ENCODE measurements at regions not wholly inside any gene's neighbourhood (a gene's known extent, or its start where the extent isn't known, plus 50 kb on each side); places are given as distances from the start of the nearest gene placed in this dataset.

DNA sequence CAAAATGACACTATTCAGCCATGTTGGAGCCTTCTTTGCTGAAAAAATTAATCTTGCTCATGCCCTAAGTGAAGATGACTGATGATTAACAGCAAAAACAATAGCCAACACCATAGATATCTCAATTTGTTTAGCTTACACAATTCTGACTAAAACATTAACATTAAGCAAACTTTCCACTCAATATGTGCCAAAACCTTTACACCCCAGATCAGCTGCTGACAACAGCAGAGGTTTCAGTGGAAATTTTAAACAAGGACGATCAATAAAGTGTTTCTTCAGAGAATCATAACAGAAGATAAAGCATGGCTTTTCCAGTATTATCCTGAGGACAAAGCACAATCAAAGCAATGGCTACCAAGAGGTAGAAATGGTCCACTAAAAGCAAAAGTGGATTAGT lies 254.4 kb upstream of the GRAMD2B start:
- Mint-ChIP-seq H3K36me3 (ENCODE audit: low read depth) (no peaks in the 10 kb centered on the region), H3K4me1 (ENCODE audit: low read depth) (no peaks in the 10 kb centered on the region), H3K27ac (no peak overlapping the region), H3K9me3 (peaks cover 32% of the 10 kb centered on the region), H3K4me3 (no peak overlapping the region), H3K27me3 (ENCODE audit: insufficient read depth) (no peaks in the 10 kb centered on the region)
- intact Hi-C loops (cut with micrococcal nuclease): no loop called here
- DNase-seq (ENCODE audit: low spot score): no peak

DNA sequence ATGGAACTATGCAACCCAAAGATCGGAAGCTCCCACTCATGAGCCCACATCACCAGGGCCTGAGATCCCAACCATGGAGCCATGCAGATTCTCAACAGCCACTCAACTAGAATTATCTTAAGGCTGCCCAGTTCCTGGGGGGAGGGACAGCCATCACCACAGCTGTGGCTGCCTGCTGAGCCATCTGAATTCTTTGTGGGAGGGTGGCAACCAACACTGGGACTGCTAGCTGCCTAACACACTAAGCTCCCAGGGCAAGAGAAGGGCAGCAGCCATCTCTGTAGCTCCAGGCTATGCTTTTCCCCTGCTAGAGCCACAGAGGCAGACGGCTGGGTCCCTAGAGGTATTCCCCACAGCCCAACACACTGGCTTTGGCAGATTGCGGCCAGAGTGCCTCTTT lies 251.3 kb upstream of the GRAMD2B start:
- DNase-seq (ENCODE audit: low spot score): no peak
- intact Hi-C loops (cut with micrococcal nuclease): no loop called here
- Mint-ChIP-seq H3K27ac (no peak overlapping the region), H3K4me3 (no peak overlapping the region), H3K27me3 (ENCODE audit: insufficient read depth) (no peaks in the 10 kb centered on the region), H3K9me3 (peaks cover 19% of the 10 kb centered on the region), H3K4me1 (ENCODE audit: low read depth) (no peaks in the 10 kb centered on the region), H3K36me3 (ENCODE audit: low read depth) (no peaks in the 10 kb centered on the region)

DNA sequence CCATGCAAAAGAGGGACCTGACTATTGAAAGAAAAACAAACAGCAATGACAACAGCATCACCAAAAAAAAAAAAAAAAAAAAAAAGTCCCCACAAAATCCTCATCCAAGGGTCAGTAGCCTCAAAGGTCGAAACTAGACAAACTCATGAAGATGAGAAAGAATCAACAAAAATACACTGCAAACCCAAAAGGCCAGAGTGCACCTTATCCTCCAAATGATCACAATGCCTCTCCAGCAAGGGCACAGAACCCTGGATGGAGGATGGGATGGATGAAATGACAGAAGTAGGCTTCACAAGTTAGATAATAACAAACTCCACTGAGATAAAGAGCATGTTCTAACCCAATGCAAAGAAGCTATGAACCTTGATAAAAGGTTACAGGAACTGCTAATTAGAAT lies 250.4 kb upstream of the GRAMD2B start:
- DNase-seq (ENCODE audit: low spot score): no peak
- no peak overlapping the region for H3K4me3 Mint-ChIP-seq
- no peaks in the 10 kb centered on the region for H3K36me3 Mint-ChIP-seq (ENCODE audit: low read depth)
- H3K4me1 Mint-ChIP-seq (ENCODE audit: low read depth): no peaks in the 10 kb centered on the region
- intact Hi-C loops (cut with micrococcal nuclease): no loop called here
- peaks cover 12% of the 10 kb centered on the region for H3K9me3 Mint-ChIP-seq
- H3K27ac Mint-ChIP-seq: no peak overlapping the region
- H3K27me3 Mint-ChIP-seq (ENCODE audit: insufficient read depth): no peaks in the 10 kb centered on the region

DNA sequence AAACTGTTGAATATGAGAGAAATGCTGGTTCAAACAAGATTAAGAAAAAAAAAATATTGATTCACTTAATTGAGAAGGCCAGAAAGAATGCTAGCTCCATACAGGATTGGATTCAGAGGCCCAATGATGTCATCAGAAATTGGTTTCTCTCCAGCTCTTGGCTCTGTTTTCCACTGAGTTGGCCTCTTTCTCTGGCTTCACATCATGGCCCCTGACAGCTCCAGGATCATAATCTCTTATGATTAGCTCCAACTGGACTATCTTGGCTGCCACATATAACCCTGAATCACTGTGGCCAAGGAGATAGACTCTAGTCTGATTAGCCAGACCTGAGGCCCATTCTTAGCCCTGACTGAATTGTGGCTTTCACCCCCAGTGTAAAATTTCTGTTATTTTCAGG lies 244.7 kb upstream of the GRAMD2B start:
- Mint-ChIP-seq H3K4me1 (ENCODE audit: low read depth) (no peaks in the 10 kb centered on the region), H3K9me3 (no peaks in the 10 kb centered on the region), H3K4me3 (no peak overlapping the region), H3K27ac (no peak overlapping the region), H3K27me3 (ENCODE audit: insufficient read depth) (no peaks in the 10 kb centered on the region), H3K36me3 (ENCODE audit: low read depth) (no peaks in the 10 kb centered on the region)
- DNase-seq (ENCODE audit: low spot score): no peak
- intact Hi-C loops (cut with micrococcal nuclease): no loop called here

DNA sequence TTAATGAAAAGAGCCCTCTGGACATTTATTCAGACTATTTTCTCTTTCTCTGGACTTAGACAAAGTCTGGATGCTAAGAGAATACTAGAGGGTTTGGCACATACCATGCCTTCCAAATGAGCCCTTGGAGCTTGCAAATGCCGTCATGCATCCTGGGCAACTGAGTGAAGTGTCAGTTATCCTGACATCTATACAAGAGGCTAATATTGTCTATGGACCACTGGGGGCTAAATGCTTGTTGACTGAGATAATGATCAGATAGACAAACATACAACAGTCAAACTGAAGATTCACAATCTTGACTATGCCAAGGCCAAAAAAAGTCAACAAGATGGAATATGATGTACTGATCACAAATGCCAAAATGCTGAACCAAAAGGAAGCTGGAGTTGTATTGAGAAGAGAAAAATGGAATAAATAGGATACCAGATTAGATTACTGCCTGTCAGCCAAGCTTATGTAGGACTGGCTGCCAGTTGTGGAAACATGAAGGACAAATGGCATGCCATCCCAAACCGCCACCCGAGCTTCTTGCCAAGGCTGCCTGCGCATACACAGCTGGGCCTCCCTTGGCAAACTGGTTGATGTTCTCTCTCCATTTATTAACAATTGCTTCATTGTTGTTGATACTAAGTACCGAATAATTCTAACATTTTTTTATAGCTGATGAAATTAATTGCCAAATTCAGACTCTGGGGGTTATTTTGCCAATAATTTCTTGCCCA lies 240.1 kb upstream of the GRAMD2B start:
- H3K27me3 Mint-ChIP-seq (ENCODE audit: insufficient read depth): no peaks in the 10 kb centered on the region
- no peak for DNase-seq (ENCODE audit: low spot score)
- intact Hi-C loops (cut with micrococcal nuclease): no loop called here
- no peak overlapping the region for H3K4me3 Mint-ChIP-seq
- H3K4me1 Mint-ChIP-seq (ENCODE audit: low read depth): no peaks in the 10 kb centered on the region
- no peaks in the 10 kb centered on the region for H3K36me3 Mint-ChIP-seq (ENCODE audit: low read depth)
- H3K9me3 Mint-ChIP-seq: no peaks in the 10 kb centered on the region
- no peak overlapping the region for H3K27ac Mint-ChIP-seq

DNA sequence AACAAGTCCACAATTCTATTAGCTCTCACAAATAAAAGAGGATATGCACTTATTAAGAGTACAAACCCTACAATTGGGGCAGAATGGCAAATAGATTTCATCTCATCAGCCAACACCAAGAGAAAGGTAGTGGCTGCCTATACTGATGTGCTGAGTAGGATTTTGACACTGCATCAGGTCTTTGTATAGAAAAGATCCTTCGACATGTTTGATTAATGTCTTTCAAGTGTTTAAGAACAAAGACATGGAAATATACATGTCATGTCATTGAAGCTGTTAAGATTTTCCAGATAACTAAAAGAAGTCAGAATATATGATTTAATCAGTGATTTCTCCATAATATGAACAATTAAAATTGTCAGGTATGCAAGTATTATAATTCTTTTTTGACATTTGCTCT lies 238.7 kb upstream of the GRAMD2B start:
- no peak overlapping the region for H3K4me3 Mint-ChIP-seq
- no peaks in the 10 kb centered on the region for H3K36me3 Mint-ChIP-seq (ENCODE audit: low read depth)
- H3K27ac Mint-ChIP-seq: no peak overlapping the region
- no peaks in the 10 kb centered on the region for H3K27me3 Mint-ChIP-seq (ENCODE audit: insufficient read depth)
- intact Hi-C loops (cut with micrococcal nuclease): no loop called here
- no peaks in the 10 kb centered on the region for H3K9me3 Mint-ChIP-seq
- no peak for DNase-seq (ENCODE audit: low spot score)
- H3K4me1 Mint-ChIP-seq (ENCODE audit: low read depth): no peaks in the 10 kb centered on the region

DNA sequence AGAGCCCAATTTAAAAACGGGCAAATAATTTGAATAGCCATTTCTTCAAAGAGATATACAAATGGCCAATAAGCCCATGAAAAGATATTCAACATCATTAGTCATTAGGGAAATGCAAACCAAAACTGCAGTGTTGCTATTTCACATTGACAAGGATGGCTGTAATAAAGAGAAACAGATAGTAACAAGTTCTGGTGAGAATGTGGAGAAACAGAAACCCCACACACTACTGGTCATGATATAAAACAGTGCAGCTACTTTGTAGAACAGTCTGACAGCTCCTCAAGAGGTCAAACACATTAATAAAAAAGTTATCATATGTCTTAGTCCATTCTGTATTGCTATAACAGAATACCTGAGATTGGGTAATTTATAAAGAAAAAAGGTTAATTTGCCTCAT lies 237.0 kb upstream of the GRAMD2B start:
- Mint-ChIP-seq H3K4me1 (ENCODE audit: low read depth) (no peaks in the 10 kb centered on the region), H3K4me3 (no peak overlapping the region), H3K9me3 (no peaks in the 10 kb centered on the region)

DNA sequence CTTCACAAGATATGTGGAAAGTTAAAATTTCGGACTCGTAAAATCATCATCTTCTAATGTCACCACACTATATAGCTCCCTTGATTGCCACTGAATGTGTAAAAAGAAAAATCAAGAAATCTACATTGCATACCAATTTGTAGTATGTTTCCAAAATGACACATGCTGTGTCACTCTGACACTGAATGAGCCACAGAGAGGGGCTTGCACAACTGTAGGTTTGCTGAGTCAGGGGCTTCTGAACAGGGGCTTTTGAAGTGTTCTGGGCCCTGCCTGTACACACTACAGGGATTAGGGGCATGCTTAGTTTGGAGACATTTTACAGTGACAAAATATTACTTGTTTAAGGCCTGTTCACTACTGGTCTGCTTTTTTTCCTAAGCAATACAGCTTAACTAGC lies 234.4 kb upstream of the GRAMD2B start:
- H3K36me3 Mint-ChIP-seq (ENCODE audit: low read depth): no peaks in the 10 kb centered on the region
- no peak overlapping the region for H3K27ac Mint-ChIP-seq
- H3K9me3 Mint-ChIP-seq: no peaks in the 10 kb centered on the region
- H3K27me3 Mint-ChIP-seq (ENCODE audit: insufficient read depth): no peaks in the 10 kb centered on the region
- H3K4me1 Mint-ChIP-seq (ENCODE audit: low read depth): no peaks in the 10 kb centered on the region
- H3K4me3 Mint-ChIP-seq: no peak overlapping the region
- no peak for DNase-seq (ENCODE audit: low spot score)
- intact Hi-C loops (cut with micrococcal nuclease): no loop called here

More for the DNA sequence above, 237.0 kb upstream of the GRAMD2B start:
- no peaks in the 10 kb centered on the region for H3K36me3 Mint-ChIP-seq (ENCODE audit: low read depth)
- DNase-seq (ENCODE audit: low spot score): no peak
- H3K27me3 Mint-ChIP-seq (ENCODE audit: insufficient read depth): no peaks in the 10 kb centered on the region
- H3K27ac Mint-ChIP-seq: no peak overlapping the region
- intact Hi-C loops (cut with micrococcal nuclease): no loop called here

DNA sequence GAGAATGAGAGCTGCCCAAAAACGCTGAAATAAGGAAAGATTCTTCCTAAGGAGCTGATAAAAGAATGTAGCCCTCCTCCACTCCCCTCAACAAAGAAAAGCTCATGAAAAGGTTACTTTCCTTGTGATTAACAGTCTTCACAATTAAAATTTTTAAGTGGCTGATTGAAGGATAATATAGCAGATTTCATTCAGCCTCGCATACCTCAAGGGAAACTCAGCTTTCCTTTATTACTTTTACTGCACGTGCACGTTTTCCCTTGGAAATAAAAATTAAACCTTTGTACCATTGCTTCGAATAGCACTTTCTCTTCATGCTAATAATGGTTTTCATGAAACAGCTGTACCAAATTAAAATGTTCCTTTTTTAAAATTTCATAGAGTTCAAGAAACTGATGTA lies 234.0 kb upstream of the GRAMD2B start:
- Mint-ChIP-seq H3K27me3 (ENCODE audit: insufficient read depth) (no peaks in the 10 kb centered on the region), H3K4me1 (ENCODE audit: low read depth) (no peaks in the 10 kb centered on the region), H3K4me3 (no peak overlapping the region), H3K27ac (no peak overlapping the region), H3K9me3 (no peaks in the 10 kb centered on the region), H3K36me3 (ENCODE audit: low read depth) (no peaks in the 10 kb centered on the region)
- DNase-seq (ENCODE audit: low spot score): no peak
- intact Hi-C loops (cut with micrococcal nuclease): no loop called here

DNA sequence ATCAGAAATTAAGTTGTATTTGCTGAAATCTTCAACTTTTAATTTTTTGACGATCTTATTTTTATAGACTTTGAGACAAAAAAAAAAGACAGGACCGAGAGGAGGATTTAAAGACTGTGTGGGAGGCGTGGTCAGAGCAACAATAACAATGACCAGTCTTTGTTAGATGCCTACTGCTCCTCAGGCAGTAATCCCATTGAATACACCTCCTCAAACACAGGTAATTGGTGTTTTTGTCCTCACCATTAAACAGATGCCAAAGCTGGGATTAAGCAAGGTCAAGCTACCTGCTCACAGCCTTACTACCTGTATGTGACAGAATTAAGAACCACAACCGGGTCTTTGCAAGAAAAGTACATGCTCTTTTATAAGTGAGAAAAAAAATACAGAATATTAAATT lies 233.3 kb upstream of the GRAMD2B start:
- no peaks in the 10 kb centered on the region for H3K36me3 Mint-ChIP-seq (ENCODE audit: low read depth)

DNA sequence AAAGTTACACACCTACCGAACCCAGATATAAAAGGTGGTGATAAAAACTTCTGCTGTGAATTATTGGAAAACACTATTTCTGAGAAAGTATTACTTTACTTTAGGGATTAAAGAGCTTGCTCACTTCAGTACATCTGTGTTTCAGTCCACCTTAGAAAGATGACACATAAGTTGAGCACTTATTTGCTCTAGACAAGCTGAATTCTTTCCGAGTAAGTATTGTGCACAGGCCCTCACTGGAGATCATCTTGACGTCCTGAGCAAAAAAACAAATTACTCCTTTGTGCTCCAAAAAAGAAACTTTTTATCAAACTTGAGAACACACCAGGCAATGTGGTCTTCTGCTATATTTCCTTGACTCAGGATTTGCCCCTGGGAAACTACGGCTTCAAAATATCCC lies 231.0 kb upstream of the GRAMD2B start:
- Mint-ChIP-seq H3K36me3 (ENCODE audit: low read depth) (no peaks in the 10 kb centered on the region), H3K27ac (no peak overlapping the region), H3K9me3 (no peaks in the 10 kb centered on the region), H3K4me3 (no peak overlapping the region), H3K27me3 (ENCODE audit: insufficient read depth) (no peaks in the 10 kb centered on the region), H3K4me1 (ENCODE audit: low read depth) (no peaks in the 10 kb centered on the region)
- intact Hi-C loops (cut with micrococcal nuclease): no loop called here
- DNase-seq (ENCODE audit: low spot score): no peak

More for the DNA sequence above, 233.3 kb upstream of the GRAMD2B start:
- no peak for DNase-seq (ENCODE audit: low spot score)
- H3K4me1 Mint-ChIP-seq (ENCODE audit: low read depth): no peaks in the 10 kb centered on the region
- no peak overlapping the region for H3K27ac Mint-ChIP-seq
- H3K9me3 Mint-ChIP-seq: no peaks in the 10 kb centered on the region
- intact Hi-C loops (cut with micrococcal nuclease): no loop called here
- no peak overlapping the region for H3K4me3 Mint-ChIP-seq
- H3K27me3 Mint-ChIP-seq (ENCODE audit: insufficient read depth): no peaks in the 10 kb centered on the region

DNA sequence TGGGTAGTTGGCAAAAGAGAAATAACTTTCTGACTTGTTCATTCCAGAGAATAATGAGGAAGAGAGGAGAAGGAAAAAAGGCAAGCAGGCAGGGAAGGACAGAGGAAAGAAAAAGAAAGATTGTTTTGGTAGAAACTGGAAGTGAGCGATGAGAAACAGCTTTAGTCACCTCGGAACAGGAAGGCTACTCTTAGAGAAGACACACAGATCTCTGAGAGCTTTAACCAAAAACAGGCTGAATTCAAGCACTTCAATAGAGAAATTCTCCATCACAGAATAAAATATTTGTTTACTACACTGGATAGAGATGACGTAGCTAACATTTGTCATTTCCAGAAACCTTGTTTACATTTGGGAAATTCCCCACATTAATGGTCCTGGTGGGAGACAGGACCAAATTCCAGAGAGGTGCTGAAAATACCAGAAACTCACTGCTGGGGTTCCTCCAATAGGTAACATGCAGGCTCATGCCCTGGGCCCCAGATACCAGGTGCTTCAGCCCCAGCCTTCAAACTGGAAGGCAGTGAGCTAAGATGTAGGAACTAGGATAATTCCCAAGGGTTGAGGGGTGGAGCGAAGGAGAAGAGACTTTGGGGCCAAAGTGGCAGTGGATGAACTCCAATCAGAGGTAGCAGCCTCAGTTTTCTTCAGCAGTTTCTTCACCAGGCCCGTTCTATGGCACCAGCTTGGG lies 227.7 kb upstream of the GRAMD2B start:
- DNase-seq (ENCODE audit: low spot score): no peak
- Mint-ChIP-seq H3K27ac (no peak overlapping the region), H3K4me3 (no peak overlapping the region), H3K9me3 (no peaks in the 10 kb centered on the region), H3K27me3 (ENCODE audit: insufficient read depth) (peaks cover 1% of the 10 kb centered on the region), H3K4me1 (ENCODE audit: low read depth) (no peaks in the 10 kb centered on the region), H3K36me3 (ENCODE audit: low read depth) (no peaks in the 10 kb centered on the region)
- intact Hi-C loops (cut with micrococcal nuclease): no loop called here

DNA sequence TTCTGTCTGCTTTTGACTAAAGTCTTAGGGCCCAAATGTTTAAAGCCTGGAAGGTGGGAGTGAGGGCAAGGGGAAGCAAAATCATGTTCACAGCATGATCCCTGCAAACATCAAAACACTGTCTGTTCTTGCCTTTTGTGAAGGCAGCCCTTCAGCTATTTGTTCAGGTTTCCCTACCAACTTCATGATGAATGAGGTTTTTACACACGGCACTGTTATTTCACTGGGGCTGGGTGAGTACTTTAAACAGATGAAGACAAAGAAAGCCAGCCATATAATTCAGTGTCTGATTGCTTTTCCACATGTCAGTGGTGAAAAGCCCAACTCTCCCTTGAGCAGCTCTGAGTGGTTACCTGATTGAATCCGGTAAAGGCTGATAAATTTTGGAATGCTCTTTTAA lies 224.7 kb upstream of the GRAMD2B start:
- Mint-ChIP-seq H3K4me3 (no peak overlapping the region), H3K27me3 (ENCODE audit: insufficient read depth) (peaks cover 1% of the 10 kb centered on the region), H3K4me1 (ENCODE audit: low read depth) (no peaks in the 10 kb centered on the region), H3K9me3 (peaks cover 4% of the 10 kb centered on the region), H3K36me3 (ENCODE audit: low read depth) (no peaks in the 10 kb centered on the region), H3K27ac (no peak overlapping the region)
- intact Hi-C loops (cut with micrococcal nuclease): no loop called here
- no peak for DNase-seq (ENCODE audit: low spot score)

DNA sequence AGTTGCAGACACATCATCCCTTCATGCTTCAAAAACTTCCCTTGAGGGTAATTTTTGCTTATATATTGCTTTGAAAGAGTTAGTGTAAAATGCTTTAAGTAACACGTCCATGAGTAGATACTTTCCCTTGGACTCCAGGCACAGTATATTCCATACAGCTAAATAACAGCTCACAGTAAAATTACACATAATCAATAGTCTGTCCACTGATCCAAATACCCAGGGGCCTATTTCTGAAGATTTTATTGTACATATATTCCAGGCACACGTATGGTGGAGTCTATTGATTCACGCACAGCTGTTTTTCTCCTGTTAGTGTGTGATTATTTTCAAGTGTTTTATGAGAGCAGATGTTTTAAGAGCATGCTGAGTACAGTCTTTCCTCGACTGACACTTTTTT lies 223.7 kb upstream of the GRAMD2B start:
- Mint-ChIP-seq H3K27me3 (ENCODE audit: insufficient read depth) (peaks cover 1% of the 10 kb centered on the region), H3K4me1 (ENCODE audit: low read depth) (no peaks in the 10 kb centered on the region), H3K4me3 (no peak overlapping the region), H3K9me3 (peaks cover 4% of the 10 kb centered on the region), H3K27ac (no peak overlapping the region), H3K36me3 (ENCODE audit: low read depth) (no peaks in the 10 kb centered on the region)
- intact Hi-C loops (cut with micrococcal nuclease): no loop called here
- DNase-seq (ENCODE audit: low spot score): no peak

All from activated T-helper 1 cell treated with anti-CD3 and anti-CD28 coated beads, Interleukin-12 subunit alpha, Interleukin-12 subunit beta, Interleukin-2, Interleukin-4 antibody, amounts not matched to agents 30 ng/mL and 10 ng/mL and 1 ng/mL, durations not matched to agents 14 hours and 24 hours and 36 hours (primary cell).